ENCODE measurements at regions not wholly inside any gene's neighbourhood (a gene's known extent, or its start where the extent isn't known, plus 50 kb on each side); places are given as distances from the start of the nearest gene placed in this dataset.

DNA sequence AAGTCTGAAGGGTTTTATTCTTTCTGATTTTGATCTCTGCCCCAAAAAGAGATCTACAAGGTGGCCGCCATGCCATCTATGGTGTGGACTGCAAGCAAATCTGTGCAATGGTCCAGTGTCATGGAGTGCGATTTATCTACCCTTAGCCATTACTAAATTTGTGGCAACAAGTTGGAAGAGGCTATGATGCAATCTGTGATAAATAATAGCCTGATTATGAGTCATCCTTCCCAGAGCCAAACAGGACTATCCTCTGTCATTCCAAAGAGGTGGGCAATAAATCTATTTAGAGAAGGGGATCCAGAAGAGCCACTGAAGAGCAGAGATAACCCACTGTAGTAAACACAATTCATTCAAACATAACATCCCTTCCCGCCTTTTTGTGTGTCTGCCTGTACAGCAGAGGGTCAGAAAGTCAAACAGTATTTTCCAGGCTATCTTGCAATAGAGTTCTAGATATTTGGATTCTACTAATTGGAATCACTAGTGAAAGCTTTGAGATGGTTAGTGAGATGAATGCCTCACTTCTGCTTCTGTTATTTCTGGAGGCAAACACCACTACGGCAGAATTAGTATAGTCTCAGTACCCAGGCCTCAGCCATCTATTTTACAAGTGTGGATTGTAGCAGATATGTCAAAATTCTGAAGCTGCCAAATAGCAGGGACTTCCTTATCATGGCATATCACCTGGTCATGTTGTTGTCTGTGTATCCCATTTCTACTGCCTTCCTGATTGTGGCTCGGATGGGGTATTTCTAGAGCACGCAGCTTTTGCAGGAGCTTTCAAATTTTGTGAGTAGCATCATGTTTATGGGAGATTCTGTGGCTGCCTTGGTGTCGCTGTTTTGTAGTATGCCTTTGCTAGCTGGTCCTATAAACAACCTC is 192.0 kb downstream of the SMIM20 start:
- TF ChIP-seq, protein P1, sequence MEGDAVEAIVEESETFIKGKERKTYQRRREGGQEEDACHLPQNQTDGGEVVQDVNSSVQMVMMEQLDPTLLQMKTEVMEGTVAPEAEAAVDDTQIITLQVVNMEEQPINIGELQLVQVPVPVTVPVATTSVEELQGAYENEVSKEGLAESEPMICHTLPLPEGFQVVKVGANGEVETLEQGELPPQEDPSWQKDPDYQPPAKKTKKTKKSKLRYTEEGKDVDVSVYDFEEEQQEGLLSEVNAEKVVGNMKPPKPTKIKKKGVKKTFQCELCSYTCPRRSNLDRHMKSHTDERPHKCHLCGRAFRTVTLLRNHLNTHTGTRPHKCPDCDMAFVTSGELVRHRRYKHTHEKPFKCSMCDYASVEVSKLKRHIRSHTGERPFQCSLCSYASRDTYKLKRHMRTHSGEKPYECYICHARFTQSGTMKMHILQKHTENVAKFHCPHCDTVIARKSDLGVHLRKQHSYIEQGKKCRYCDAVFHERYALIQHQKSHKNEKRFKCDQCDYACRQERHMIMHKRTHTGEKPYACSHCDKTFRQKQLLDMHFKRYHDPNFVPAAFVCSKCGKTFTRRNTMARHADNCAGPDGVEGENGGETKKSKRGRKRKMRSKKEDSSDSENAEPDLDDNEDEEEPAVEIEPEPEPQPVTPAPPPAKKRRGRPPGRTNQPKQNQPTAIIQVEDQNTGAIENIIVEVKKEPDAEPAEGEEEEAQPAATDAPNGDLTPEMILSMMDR (IDR thresholded peaks at IDR 0.05; ENCODE audit: unreplicated experiment) = no peak
- Mint-ChIP-seq H3K9me3 (ENCODE audit: unreplicated experiment) (no peaks in the 10 kb centered on the region), H3K4me1 (ENCODE audit: unreplicated experiment) (no peaks in the 10 kb centered on the region), H3K4me3 (ENCODE audit: unreplicated experiment) (no peak overlapping the region), H3K36me3 (ENCODE audit: low read depth, unreplicated experiment) (no peaks in the 10 kb centered on the region), H3K27ac (ENCODE audit: unreplicated experiment) (no peak overlapping the region), H3K27me3 (ENCODE audit: unreplicated experiment) (peaks cover 1% of the 10 kb centered on the region)
- DNase-seq (ENCODE audit: low spot score) = no peak

DNA sequence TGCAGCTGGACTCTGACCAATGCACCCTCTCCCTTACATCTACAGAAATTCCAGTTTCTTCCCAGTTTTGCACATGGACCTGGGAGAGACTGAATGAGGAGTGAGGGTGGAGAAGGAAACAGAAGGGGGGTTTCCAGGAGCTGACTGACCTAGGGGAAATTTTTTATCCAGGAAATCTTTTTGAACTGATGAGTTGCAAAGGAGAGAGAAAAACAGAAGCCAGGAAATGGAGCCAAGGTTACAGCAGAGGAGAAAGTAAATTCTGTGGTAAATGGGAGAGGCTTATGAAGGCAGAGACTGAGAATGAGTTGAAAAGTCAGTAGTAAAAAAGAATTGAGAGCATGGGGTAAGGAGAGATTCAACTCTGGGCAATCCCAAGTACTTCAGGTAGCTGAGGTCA is 192.8 kb downstream of the SMIM20 start:
- Mint-ChIP-seq H3K4me3 (ENCODE audit: unreplicated experiment) (no peak overlapping the region), H3K27me3 (ENCODE audit: unreplicated experiment) (peaks cover 1% of the 10 kb centered on the region), H3K9me3 (ENCODE audit: unreplicated experiment) (no peaks in the 10 kb centered on the region), H3K4me1 (ENCODE audit: unreplicated experiment) (no peaks in the 10 kb centered on the region), H3K36me3 (ENCODE audit: low read depth, unreplicated experiment) (no peaks in the 10 kb centered on the region), H3K27ac (ENCODE audit: unreplicated experiment) (no peak overlapping the region)
- DNase-seq (ENCODE audit: low spot score) = no peak
- TF ChIP-seq, protein P1 (IDR thresholded peaks at IDR 0.05; ENCODE audit: unreplicated experiment) = no peak

DNA sequence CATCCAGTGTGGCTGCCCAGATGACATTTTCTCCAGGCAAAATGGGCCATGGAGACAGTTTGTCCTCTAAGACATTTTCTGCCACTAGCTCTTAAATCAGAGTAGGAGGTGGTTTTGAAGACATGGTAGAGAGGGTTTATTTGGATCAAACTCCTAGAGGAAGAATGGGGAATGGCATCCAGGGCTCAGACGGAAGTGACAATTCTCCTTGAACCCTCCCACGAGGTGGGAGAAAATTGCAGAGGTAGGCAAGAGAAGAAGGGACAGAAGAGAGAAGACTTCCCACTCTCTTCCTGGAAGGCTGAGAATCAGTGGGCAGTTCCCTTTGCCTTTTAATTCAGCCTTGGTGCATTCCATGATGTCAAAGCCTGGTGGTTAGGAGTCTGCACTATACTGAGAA is 194.0 kb downstream of the SMIM20 start:
- Mint-ChIP-seq H3K4me3 (ENCODE audit: unreplicated experiment) (no peak overlapping the region), H3K9me3 (ENCODE audit: unreplicated experiment) (no peaks in the 10 kb centered on the region), H3K27me3 (ENCODE audit: unreplicated experiment) (peaks cover 1% of the 10 kb centered on the region), H3K27ac (ENCODE audit: unreplicated experiment) (no peak overlapping the region), H3K4me1 (ENCODE audit: unreplicated experiment) (no peaks in the 10 kb centered on the region), H3K36me3 (ENCODE audit: low read depth, unreplicated experiment) (no peaks in the 10 kb centered on the region)
- TF ChIP-seq, protein P1 (IDR thresholded peaks at IDR 0.05; ENCODE audit: unreplicated experiment) = no peak
- no peak for DNase-seq (ENCODE audit: low spot score)

DNA sequence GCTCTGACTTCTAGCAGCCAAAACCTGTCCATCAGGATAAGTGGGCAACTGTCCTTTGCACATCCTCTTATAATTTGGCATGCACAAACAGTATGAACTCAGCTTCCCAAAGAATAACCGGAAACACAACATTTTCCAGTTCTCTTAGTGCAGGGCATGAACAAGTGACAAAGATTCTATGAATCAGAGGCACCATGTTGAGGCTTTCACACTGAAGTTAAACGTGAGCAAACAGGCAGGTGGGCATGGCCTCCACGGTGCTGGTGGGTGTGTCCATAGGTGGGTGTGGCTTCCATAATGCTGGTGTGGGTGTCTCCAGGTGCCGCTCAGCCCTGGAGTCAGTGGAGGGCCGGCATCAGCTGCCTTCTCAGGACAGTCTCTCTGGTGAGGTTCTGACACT is 196.5 kb downstream of the SMIM20 start:
- peaks cover 1% of the 10 kb centered on the region for H3K27me3 Mint-ChIP-seq (ENCODE audit: unreplicated experiment)
- H3K4me1 Mint-ChIP-seq (ENCODE audit: unreplicated experiment) = no peaks in the 10 kb centered on the region
- H3K4me3 Mint-ChIP-seq (ENCODE audit: unreplicated experiment) = no peak overlapping the region
- no peak for DNase-seq (ENCODE audit: low spot score)
- H3K36me3 Mint-ChIP-seq (ENCODE audit: low read depth, unreplicated experiment) = no peaks in the 10 kb centered on the region
- H3K9me3 Mint-ChIP-seq (ENCODE audit: unreplicated experiment) = no peaks in the 10 kb centered on the region
- no peak overlapping the region for H3K27ac Mint-ChIP-seq (ENCODE audit: unreplicated experiment)
- TF ChIP-seq, protein P1 (IDR thresholded peaks at IDR 0.05; ENCODE audit: unreplicated experiment) = no peak

DNA sequence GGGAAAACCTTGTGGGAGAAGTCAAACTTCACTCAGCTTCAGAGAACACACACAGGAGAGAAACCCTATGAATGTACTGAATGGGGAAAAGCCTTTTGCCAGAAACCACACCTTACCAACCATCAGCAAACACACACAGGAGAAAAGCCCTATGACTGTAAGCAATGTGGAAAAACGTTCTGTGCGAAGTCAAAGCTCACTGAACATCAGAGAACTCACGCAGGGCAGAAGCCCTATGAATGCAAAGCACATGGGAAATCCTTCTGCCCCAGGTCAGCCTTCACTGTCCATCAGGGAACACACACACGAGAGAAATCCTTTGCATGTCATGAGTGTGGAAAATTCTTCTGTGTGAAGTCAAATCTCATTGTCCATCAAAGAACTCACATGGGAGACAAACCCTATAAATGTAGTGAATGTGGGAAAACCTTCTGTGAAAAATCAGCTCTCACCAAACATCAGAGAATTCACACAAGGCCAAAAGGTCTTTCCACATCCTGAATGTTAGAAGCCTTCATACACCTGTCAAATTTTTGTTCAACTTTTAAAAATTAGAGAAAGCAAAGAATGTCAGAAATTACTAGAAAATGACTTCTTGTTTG is 199.4 kb downstream of the SMIM20 start:
- Mint-ChIP-seq H3K4me3 (ENCODE audit: unreplicated experiment) (no peak overlapping the region), H3K27ac (ENCODE audit: unreplicated experiment) (no peak overlapping the region), H3K27me3 (ENCODE audit: unreplicated experiment) (peaks cover 1% of the 10 kb centered on the region), H3K36me3 (ENCODE audit: low read depth, unreplicated experiment) (no peaks in the 10 kb centered on the region), H3K4me1 (ENCODE audit: unreplicated experiment) (no peaks in the 10 kb centered on the region), H3K9me3 (ENCODE audit: unreplicated experiment) (no peaks in the 10 kb centered on the region)
- TF ChIP-seq, protein P1 (IDR thresholded peaks at IDR 0.05; ENCODE audit: unreplicated experiment) = no peak
- DNase-seq (ENCODE audit: low spot score) = no peak

Data from endothelial cell (in vitro differentiated cells).